ENCODE measurements at regions not wholly inside any gene's neighbourhood (a gene's known extent, or its start where the extent isn't known, plus 50 kb on each side); places are given as distances from the start of the nearest gene placed in this dataset.

DNA sequence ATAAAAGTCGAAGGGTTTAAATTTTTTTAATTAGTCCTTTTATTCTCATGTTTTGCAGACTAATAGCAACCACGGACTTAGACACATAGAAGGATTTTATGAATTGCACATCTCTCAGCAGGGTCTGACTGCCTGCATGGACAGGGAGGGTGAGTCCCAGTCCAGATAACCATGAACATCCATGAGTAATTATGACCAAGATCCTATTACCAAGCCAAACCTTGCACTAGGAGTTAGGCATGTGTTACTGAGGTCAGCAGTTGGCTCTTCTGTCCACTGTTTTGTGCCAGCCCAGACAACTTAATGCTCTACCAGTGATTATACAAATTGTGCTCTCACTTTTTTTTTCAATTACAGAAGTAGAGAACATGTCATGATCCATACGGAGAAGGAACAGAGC lies 211.2 kb downstream of the MAFB start:
- H3K4me1 ChIP-seq (ENCODE audit: insufficient read depth): no peaks in the 10 kb centered on the region
- Mint-ChIP-seq H3K27me3 (ENCODE audit: insufficient read depth, low read depth, poor library complexity) (no peaks in the 10 kb centered on the region), H3K9me3 (no peaks in the 10 kb centered on the region), H3K4me3 (no peak overlapping the region), H3K36me3 (ENCODE audit: low read depth) (no peaks in the 10 kb centered on the region), H3K27ac (no peak overlapping the region), H3K4me1 (no peaks in the 10 kb centered on the region)
- H3K27ac ChIP-seq (ENCODE audit: low read depth): no peak overlapping the region
- ATAC-seq: no peak
- H4K20me1 ChIP-seq (replicated peaks; ENCODE audit: insufficient read depth): no peaks in the 10 kb centered on the region
- TF ChIP-seq JUNB (IDR thresholded peaks at IDR 0.05; ENCODE audit: unreplicated experiment): no peak
- no peak for TF ChIP-seq STAT1 (IDR thresholded peaks at IDR 0.05; ENCODE audit: unreplicated experiment)
- TF ChIP-seq POLR2AphosphoS5 (IDR thresholded peaks at IDR 0.05; ENCODE audit: low read depth): no peak
- TF ChIP-seq NANOG (IDR thresholded peaks at IDR 0.05; ENCODE audit: borderline replicate concordance): no peak
- no peak for TF ChIP-seq CREB1 (CRISPR knock-in tag; IDR thresholded peaks at IDR 0.05; ENCODE audit: low read depth)
- no peak for TF ChIP-seq EZH2 (IDR thresholded peaks at IDR 0.05; ENCODE audit: low read depth, unreplicated experiment)
- DNase-seq (ENCODE audit: low spot score): no peak
- H3K9me2 ChIP-seq (ENCODE audit: insufficient read depth): peaks cover 25% of the 10 kb centered on the region
- H3K4me2 ChIP-seq: no peak overlapping the region
- no peak overlapping the region for H2AFZ ChIP-seq
- no peaks in the 10 kb centered on the region for H3K27me3 ChIP-seq (ENCODE audit: insufficient read depth)
- H3K79me2 ChIP-seq (replicated peaks; ENCODE audit: insufficient read depth): no peaks in the 10 kb centered on the region
- no peak overlapping the region for H3K4me3 ChIP-seq
- H3F3A ChIP-seq (replicated peaks; ENCODE audit: low read depth): no peaks in the 10 kb centered on the region
- H3K36me3 ChIP-seq (ENCODE audit: insufficient read depth): no peaks in the 10 kb centered on the region

DNA sequence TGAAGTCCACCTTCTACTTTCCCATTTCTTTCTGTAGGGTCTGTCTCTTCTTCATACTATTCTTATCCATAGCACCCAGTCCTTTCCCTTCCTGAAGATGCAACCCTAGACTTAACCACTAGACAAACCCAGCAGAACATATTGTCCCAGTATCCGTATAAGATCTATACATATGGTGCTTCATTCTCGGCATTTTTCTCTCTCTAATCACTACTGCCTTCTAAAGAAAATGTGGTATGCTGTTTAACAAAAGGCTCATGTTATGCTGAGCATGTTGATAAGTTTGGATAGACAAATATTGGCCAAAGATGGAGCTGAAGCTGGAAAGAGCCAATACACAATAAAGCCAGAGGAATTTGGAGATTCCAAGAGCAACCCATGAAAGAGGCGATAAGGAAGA lies 212.6 kb downstream of the MAFB start:
- Histone ChIP-seq H3K4me3 (no peak overlapping the region), H3F3A (replicated peaks; ENCODE audit: low read depth) (no peaks in the 10 kb centered on the region), H4K20me1 (replicated peaks; ENCODE audit: insufficient read depth) (no peaks in the 10 kb centered on the region), H2AFZ (no peak overlapping the region), H3K27ac (ENCODE audit: low read depth) (no peak overlapping the region), H3K79me2 (replicated peaks; ENCODE audit: insufficient read depth) (no peaks in the 10 kb centered on the region), H3K36me3 (ENCODE audit: insufficient read depth) (no peaks in the 10 kb centered on the region), H3K4me1 (ENCODE audit: insufficient read depth) (no peaks in the 10 kb centered on the region), H3K4me2 (no peak overlapping the region), H3K9me2 (ENCODE audit: insufficient read depth) (peaks cover 19% of the 10 kb centered on the region), H3K27me3 (ENCODE audit: insufficient read depth) (no peaks in the 10 kb centered on the region)
- no peaks in the 10 kb centered on the region for H3K27me3 Mint-ChIP-seq (ENCODE audit: insufficient read depth, low read depth, poor library complexity)
- no peak overlapping the region for H3K4me3 Mint-ChIP-seq
- ATAC-seq: no peak
- DNase-seq (ENCODE audit: low spot score): no peak
- H3K36me3 Mint-ChIP-seq (ENCODE audit: low read depth): no peaks in the 10 kb centered on the region
- H3K4me1 Mint-ChIP-seq: no peaks in the 10 kb centered on the region
- H3K27ac Mint-ChIP-seq: no peak overlapping the region
- H3K9me3 Mint-ChIP-seq: no peaks in the 10 kb centered on the region
- TF ChIP-seq EZH2 (IDR thresholded peaks at IDR 0.05; ENCODE audit: low read depth, unreplicated experiment) (no peak), STAT1 (IDR thresholded peaks at IDR 0.05; ENCODE audit: unreplicated experiment) (no peak), NANOG (IDR thresholded peaks at IDR 0.05; ENCODE audit: borderline replicate concordance) (no peak), ZNF331 (CRISPR knock-in tag; IDR thresholded peaks at IDR 0.05; ENCODE audit: low read depth) (no peak), EZH2phosphoT487 (IDR thresholded peaks at IDR 0.05; ENCODE audit: unreplicated experiment) (no peak), CREB1 (CRISPR knock-in tag; IDR thresholded peaks at IDR 0.05; ENCODE audit: low read depth) (no peak), ZNF462 (CRISPR knock-in tag; IDR thresholded peaks at IDR 0.05) (no peak), ZNF114 (CRISPR knock-in tag; IDR thresholded peaks at IDR 0.05) (no peak), JUNB (IDR thresholded peaks at IDR 0.05; ENCODE audit: unreplicated experiment) (no peak), ETS1 (IDR thresholded peaks at IDR 0.05) (no peak), POLR2AphosphoS5 (IDR thresholded peaks at IDR 0.05; ENCODE audit: low read depth) (no peak)
- TF ChIP-seq, protein P1, sequence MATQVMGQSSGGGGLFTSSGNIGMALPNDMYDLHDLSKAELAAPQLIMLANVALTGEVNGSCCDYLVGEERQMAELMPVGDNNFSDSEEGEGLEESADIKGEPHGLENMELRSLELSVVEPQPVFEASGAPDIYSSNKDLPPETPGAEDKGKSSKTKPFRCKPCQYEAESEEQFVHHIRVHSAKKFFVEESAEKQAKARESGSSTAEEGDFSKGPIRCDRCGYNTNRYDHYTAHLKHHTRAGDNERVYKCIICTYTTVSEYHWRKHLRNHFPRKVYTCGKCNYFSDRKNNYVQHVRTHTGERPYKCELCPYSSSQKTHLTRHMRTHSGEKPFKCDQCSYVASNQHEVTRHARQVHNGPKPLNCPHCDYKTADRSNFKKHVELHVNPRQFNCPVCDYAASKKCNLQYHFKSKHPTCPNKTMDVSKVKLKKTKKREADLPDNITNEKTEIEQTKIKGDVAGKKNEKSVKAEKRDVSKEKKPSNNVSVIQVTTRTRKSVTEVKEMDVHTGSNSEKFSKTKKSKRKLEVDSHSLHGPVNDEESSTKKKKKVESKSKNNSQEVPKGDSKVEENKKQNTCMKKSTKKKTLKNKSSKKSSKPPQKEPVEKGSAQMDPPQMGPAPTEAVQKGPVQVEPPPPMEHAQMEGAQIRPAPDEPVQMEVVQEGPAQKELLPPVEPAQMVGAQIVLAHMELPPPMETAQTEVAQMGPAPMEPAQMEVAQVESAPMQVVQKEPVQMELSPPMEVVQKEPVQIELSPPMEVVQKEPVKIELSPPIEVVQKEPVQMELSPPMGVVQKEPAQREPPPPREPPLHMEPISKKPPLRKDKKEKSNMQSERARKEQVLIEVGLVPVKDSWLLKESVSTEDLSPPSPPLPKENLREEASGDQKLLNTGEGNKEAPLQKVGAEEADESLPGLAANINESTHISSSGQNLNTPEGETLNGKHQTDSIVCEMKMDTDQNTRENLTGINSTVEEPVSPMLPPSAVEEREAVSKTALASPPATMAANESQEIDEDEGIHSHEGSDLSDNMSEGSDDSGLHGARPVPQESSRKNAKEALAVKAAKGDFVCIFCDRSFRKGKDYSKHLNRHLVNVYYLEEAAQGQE (IDR thresholded peaks at IDR 0.05; ENCODE audit: unreplicated experiment): no peak
